22Rv1 (cell line): ENCODE measurements at regions not wholly inside any gene's neighbourhood (a gene's known extent, or its start where the extent isn't known, plus 50 kb on each side); places are given as distances from the start of the nearest gene placed in this dataset.

Experiments used
- CTCF ChIP-seq: fragments of 450-650 bp; IDR thresholded peaks from 2 replicates; pipeline ENCODE4 v1.5.1; 2017; ENCODE audit warnings: mild to moderate bottlenecking
- ZFX ChIP-seq: fragments of 450-650 bp; IDR thresholded peaks from 2 replicates; pipeline ENCODE4 v1.6.1; 2017; ENCODE audit warnings: antibody characterized with exemption, borderline replicate concordance

GRCh38 chr7:42570944-42571343 is 333.9 kb upstream of the GLI3 start:
- TF ChIP-seq CTCF: no peak
- TF ChIP-seq ZFX: no peak
